H9 (cell line): ENCODE measurements at regions not wholly inside any gene's neighbourhood (a gene's known extent, or its start where the extent isn't known, plus 50 kb on each side); places are given as distances from the start of the nearest gene placed in this dataset.

Experiments used
- DNase-seq: peaks from one replicate; pipeline ENCODE4 v3.0.0-alpha.2; 2017
- H2AFZ ChIP-seq: one replicate; pipeline ENCODE4 v1.6.1; 2013; ENCODE audit warnings: mild to moderate bottlenecking, low read length, control low read depth, moderate library complexity
- H2AK5ac ChIP-seq: 2 replicates; pipeline ENCODE4 v1.6.1; 2013; ENCODE audit warnings: low read length, control low read depth, mixed read lengths; ENCODE audit not compliant: insufficient read length
- H2BK120ac ChIP-seq: one replicate; pipeline ENCODE4 v1.6.1; 2013; ENCODE audit warnings: low read depth, mild to moderate bottlenecking, low read length, control low read depth, inconsistent platforms; ENCODE audit not compliant: poor library complexity, severe bottlenecking
- H2BK12ac ChIP-seq: 2 replicates; pipeline ENCODE4 v1.6.1; 2013; ENCODE audit warnings: low read length, control low read depth, mixed read lengths, low read depth; ENCODE audit not compliant: insufficient read length
- H2BK15ac ChIP-seq: 2 replicates; pipeline ENCODE4 v1.6.1; 2013; ENCODE audit warnings: low read depth, low read length, control low read depth
- H2BK20ac ChIP-seq: one replicate; pipeline ENCODE4 v1.6.1; 2013; ENCODE audit warnings: low read depth, mild to moderate bottlenecking, low read length, control low read depth, inconsistent platforms; ENCODE audit not compliant: poor library complexity, severe bottlenecking
- H2BK5ac ChIP-seq: 2 replicates; pipeline ENCODE4 v1.6.1; 2013; ENCODE audit warnings: low read length, control low read depth, mixed read lengths; ENCODE audit not compliant: insufficient read length
- H3K14ac ChIP-seq: 2 replicates; pipeline ENCODE4 v1.6.1; 2013; ENCODE audit warnings: low read length, control low read depth; ENCODE audit not compliant: insufficient read depth
- H3K18ac ChIP-seq: 2 replicates; pipeline ENCODE4 v1.6.1; 2013; ENCODE audit warnings: low read depth, mild to moderate bottlenecking, mixed read lengths, low read length, control low read depth; ENCODE audit not compliant: insufficient read length
- H3K23ac ChIP-seq: 2 replicates; pipeline ENCODE4 v1.6.1; 2013; ENCODE audit warnings: low read length, control low read depth, mixed read lengths, low read depth; ENCODE audit not compliant: insufficient read length
- H3K23me2 ChIP-seq: 2 replicates; pipeline ENCODE4 v1.6.1; 2013; ENCODE audit warnings: low read depth, mild to moderate bottlenecking, mixed read lengths, low read length, control low read depth; ENCODE audit not compliant: insufficient read length, poor library complexity, severe bottlenecking
- H3K27ac ChIP-seq: 2 replicates; pipeline ENCODE4 v1.5.1; 2013; ENCODE audit warnings: low read length, control low read depth, mixed read lengths, low read depth; ENCODE audit not compliant: insufficient read length
- H3K27me3 ChIP-seq: 2 replicates; pipeline ENCODE4 v1.6.1; 2013; ENCODE audit warnings: low read length, control low read depth, inconsistent platforms; ENCODE audit not compliant: insufficient read depth
- H3K4ac ChIP-seq: 2 replicates; pipeline ENCODE4 v1.6.1; 2013; ENCODE audit warnings: low read depth, mild to moderate bottlenecking, control low read depth, inconsistent platforms, low read length, moderate library complexity
- H3K4me1 ChIP-seq: 2 replicates; pipeline ENCODE4 v1.6.1; 2013; ENCODE audit warnings: low read length, control low read depth, inconsistent platforms; ENCODE audit not compliant: insufficient read depth
- H3K4me2 ChIP-seq: 2 replicates; pipeline ENCODE4 v1.6.1; 2013; ENCODE audit warnings: low read length, control low read depth, mixed read lengths; ENCODE audit not compliant: insufficient read length, insufficient read depth
- H3K56ac ChIP-seq: 2 replicates; pipeline ENCODE4 v1.6.1; 2013; ENCODE audit warnings: low read depth, mild to moderate bottlenecking, mixed read lengths, low read length, control low read depth; ENCODE audit not compliant: insufficient read length
- H3K79me1 ChIP-seq: 2 replicates; pipeline ENCODE4 v1.6.1; 2013; ENCODE audit warnings: low read depth, mild to moderate bottlenecking, moderate library complexity, low read length, control low read depth, inconsistent platforms; ENCODE audit not compliant: insufficient read depth, poor library complexity, severe bottlenecking
- H3K79me2 ChIP-seq: 2 replicates; pipeline ENCODE4 v1.6.1; 2013; ENCODE audit warnings: low read length, control low read depth, inconsistent platforms; ENCODE audit not compliant: insufficient read depth
- H3K9ac ChIP-seq: 2 replicates; pipeline ENCODE4 v1.6.1; 2013; ENCODE audit warnings: low read length, control low read depth, mixed read lengths; ENCODE audit not compliant: insufficient read length; ENCODE audit errors: extremely low read depth
- H3K9me3 ChIP-seq: one replicate; pipeline ENCODE4 v1.6.1; 2013; ENCODE audit warnings: low read depth, low read length, inconsistent platforms; ENCODE audit not compliant: control insufficient read depth
- H3T11ph ChIP-seq: one replicate; pipeline ENCODE4 v1.6.1; 2013; ENCODE audit warnings: mild to moderate bottlenecking, low read length, control low read depth, inconsistent platforms
- H4K20me1 ChIP-seq: one replicate; pipeline ENCODE4 v1.6.1; 2013; ENCODE audit not compliant: control insufficient read depth, insufficient read length, insufficient read depth
- H4K5ac ChIP-seq: 2 replicates; pipeline ENCODE4 v1.6.1; 2013; ENCODE audit warnings: low read depth, mild to moderate bottlenecking, mixed read lengths, low read length, control low read depth; ENCODE audit not compliant: insufficient read length
- H4K8ac ChIP-seq: replicated peaks from 2 replicates; pipeline ENCODE4 v1.6.1; 2013; ENCODE audit warnings: low read length, control low read depth, mixed read lengths, low read depth; ENCODE audit not compliant: insufficient read length
- H4K91ac ChIP-seq: 2 replicates; pipeline ENCODE4 v1.6.1; 2013; ENCODE audit warnings: low read depth, mild to moderate bottlenecking, moderate library complexity, mixed read lengths, low read length, control low read depth; ENCODE audit not compliant: insufficient read length
- H3K27ac Mint-ChIP-seq, 3 experiments: 2 replicates in 2 of 3; 3 replicates in 1 of 3; pipeline ENCODE4 v1.8.0; 2020 to 2021; ENCODE audit warnings: mixed read lengths in 3 of 3, mild to moderate bottlenecking in 1 of 3, moderate library complexity in 1 of 3
- H3K27me3 Mint-ChIP-seq: 2 replicates; pipeline ENCODE4 v1.8.0; 2021; ENCODE audit warnings: low read depth, mild to moderate bottlenecking, moderate library complexity, mixed read lengths
- H3K36me3 Mint-ChIP-seq, 3 experiments: 2 replicates in 2 of 3; 3 replicates in 1 of 3; pipeline ENCODE4 v1.8.0; 2020 to 2021; ENCODE audit warnings: low read depth in 3 of 3, mixed read lengths in 3 of 3; ENCODE audit not compliant: insufficient read depth in 1 of 3
- H3K4me1 Mint-ChIP-seq, 2 experiments: 2 replicates each; pipeline ENCODE4 v1.8.0; 2020; ENCODE audit warnings: mixed read lengths in 2 of 2
- H3K4me3 Mint-ChIP-seq, 2 experiments: 2 replicates in 1 of 2; 3 replicates in 1 of 2; pipeline ENCODE4 v1.8.0; 2020 to 2021; ENCODE audit warnings: mild to moderate bottlenecking in 2 of 2, mixed read lengths in 2 of 2, moderate library complexity in 1 of 2
- H3K9me3 Mint-ChIP-seq, 2 experiments: 2 replicates in 1 of 2; 3 replicates in 1 of 2; pipeline ENCODE4 v1.8.0; 2020; ENCODE audit warnings: mild to moderate bottlenecking in 2 of 2, mixed read lengths in 2 of 2, moderate library complexity in 1 of 2
- WGBS: extraction: QIAGEN DNeasy Blood & Tissue Kit; methylation state at CpG from one replicate; pipeline ENCODE4 v1.1.7; 2013; ENCODE audit warnings: missing lambda C conversion rate, low lambda C conversion rate, mixed read lengths; ENCODE audit not compliant: insufficient read length; ENCODE audit errors: extremely low coverage; 5-methylcytosine and 5-hydroxymethylcytosine counted together
- TF ChIP-seq, protein P1 (sequence below): fragments of 200-600 bp; sonication (generic); conservative IDR thresholded peaks from 3 replicates; pipeline ENCODE4 v1.8.0; 2021; ENCODE audit warnings: antibody characterized with exemption, mild to moderate bottlenecking

- Histone ChIP-seq H3K56ac (no peak overlapping the region), H4K5ac (no peak overlapping the region), H4K91ac (no peak overlapping the region), H3K27me3 (no peaks in the 10 kb centered on the region), H3K14ac (no peak overlapping the region), H3K9me3 (no peaks in the 10 kb centered on the region), H2AFZ (no peak overlapping the region), H3K23me2 (no peaks in the 10 kb centered on the region), H3K79me2 (no peaks in the 10 kb centered on the region), H2BK12ac (no peak overlapping the region), H3K9ac (no peak overlapping the region), H2BK120ac (no peak overlapping the region), H2BK5ac (no peak overlapping the region), H3K4me2 (no peak overlapping the region), H3K4me1 (no peaks in the 10 kb centered on the region; the same call in 1 of the 2 replicates), H3K23ac (no peak overlapping the region), H3K27ac (no peak overlapping the region), H3K79me1 (no peaks in the 10 kb centered on the region), H2AK5ac (no peak overlapping the region), H3T11ph (no peak overlapping the region), H2BK20ac (no peak overlapping the region), H4K8ac (no peak overlapping the region), H3K4ac (no peak overlapping the region), H3K18ac (no peak overlapping the region), H2BK15ac (no peak overlapping the region), H4K20me1 (no peaks in the 10 kb centered on the region)
- Mint-ChIP-seq H3K27me3 (no peaks in the 10 kb centered on the region; the same call in 1 of the 2 replicates), H3K9me3 (no peaks in the 10 kb centered on the region), H3K4me1 (peaks cover 15 to 20% of the 10 kb centered on the region in 2 experiments), H3K27ac (0 out of 7 replicates have a peak overlapping the region, but pooled peaks of 1 of the 3 experiments have one; percentile 44), H3K36me3 (no peaks in the 10 kb centered on the region), H3K4me3 (no peak overlapping the region)
- no CpG with 5 or more reads among the region's 5 CpGs for WGBS
- TF ChIP-seq, protein P1, sequence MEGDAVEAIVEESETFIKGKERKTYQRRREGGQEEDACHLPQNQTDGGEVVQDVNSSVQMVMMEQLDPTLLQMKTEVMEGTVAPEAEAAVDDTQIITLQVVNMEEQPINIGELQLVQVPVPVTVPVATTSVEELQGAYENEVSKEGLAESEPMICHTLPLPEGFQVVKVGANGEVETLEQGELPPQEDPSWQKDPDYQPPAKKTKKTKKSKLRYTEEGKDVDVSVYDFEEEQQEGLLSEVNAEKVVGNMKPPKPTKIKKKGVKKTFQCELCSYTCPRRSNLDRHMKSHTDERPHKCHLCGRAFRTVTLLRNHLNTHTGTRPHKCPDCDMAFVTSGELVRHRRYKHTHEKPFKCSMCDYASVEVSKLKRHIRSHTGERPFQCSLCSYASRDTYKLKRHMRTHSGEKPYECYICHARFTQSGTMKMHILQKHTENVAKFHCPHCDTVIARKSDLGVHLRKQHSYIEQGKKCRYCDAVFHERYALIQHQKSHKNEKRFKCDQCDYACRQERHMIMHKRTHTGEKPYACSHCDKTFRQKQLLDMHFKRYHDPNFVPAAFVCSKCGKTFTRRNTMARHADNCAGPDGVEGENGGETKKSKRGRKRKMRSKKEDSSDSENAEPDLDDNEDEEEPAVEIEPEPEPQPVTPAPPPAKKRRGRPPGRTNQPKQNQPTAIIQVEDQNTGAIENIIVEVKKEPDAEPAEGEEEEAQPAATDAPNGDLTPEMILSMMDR: no peak
- no peak for DNase-seq
These were observed 454.9 kb upstream of the CHAC2 start for GRCh38 chr2:53312721-53313120.
